Cardiac septum (tissue), 1 donor: ENCODE measurements at regions not wholly inside any gene's neighbourhood (a gene's known extent, or its start where the extent isn't known, plus 50 kb on each side); places are given as distances from the start of the nearest gene placed in this dataset.

Experiments
- DNase-seq: peaks from one replicate; pipeline ENCODE4 v3.0.0-alpha.2; 2020; ENCODE audit warnings: low spot score
- intact Hi-C: fragments of 100-400 bp; cut with DNase I; formaldehyde crosslinking; loops from one replicate; pipeline ENCODE4 v1.14.0; 2022
- donor health status: DM: no; HTN: no; CAD: no.

- no peak for DNase-seq
These were observed 323.3 kb upstream of the TLE3 start for GRCh38 chr15:70420948-70421482.

GRCh38 chr15:70420086-70420947, 322.6 kb upstream of the TLE3 start:
- intact Hi-C loops, result no loop called here

More at GRCh38 chr15:70420948-70421482, 323.3 kb upstream of the TLE3 start:
- intact Hi-C loops, result no loop called here

GRCh38 chr15:70418943-70419342, 321.2 kb upstream of the TLE3 start:
- DNase-seq, result no peak
- intact Hi-C loops, result no loop called here

More at GRCh38 chr15:70420086-70420947, 322.6 kb upstream of the TLE3 start:
- no peak for DNase-seq

GRCh38 chr15:70417535-70417934, 319.8 kb upstream of the TLE3 start:
- DNase-seq, result no peak
- intact Hi-C loops, result no loop called here

GRCh38 chr15:70416829-70417228, 319.1 kb upstream of the TLE3 start:
- no peak for DNase-seq
- intact Hi-C loops, result no loop called here

- intact Hi-C loops, result no loop called here
- no peak for DNase-seq
These were observed 317.7 kb upstream of the TLE3 start for GRCh38 chr15:70415398-70415797.

- intact Hi-C loops, result no loop called here
- DNase-seq, result no peak
These were observed 316.9 kb upstream of the TLE3 start for GRCh38 chr15:70414626-70415025.

- intact Hi-C loops, result no loop called here
- no peak for DNase-seq
These were observed 315.1 kb upstream of the TLE3 start for GRCh38 chr15:70412794-70413193.

- intact Hi-C loops, result no loop called here
These were observed 313.6 kb upstream of the TLE3 start for GRCh38 chr15:70411143-70411863.

GRCh38 chr15:70410371-70410985, 312.8 kb upstream of the TLE3 start:
- intact Hi-C loops, result no loop called here
- DNase-seq, result no peak

More at GRCh38 chr15:70411143-70411863, 313.6 kb upstream of the TLE3 start:
- DNase-seq, result no peak

- DNase-seq, result no peak
- intact Hi-C loops, result no loop called here
These were observed 311.7 kb upstream of the TLE3 start for GRCh38 chr15:70409388-70409787.

- DNase-seq, result no peak
- intact Hi-C loops, result no loop called here
These were observed 310.2 kb upstream of the TLE3 start for GRCh38 chr15:70407955-70408354.

- intact Hi-C loops, result no loop called here
- no peak for DNase-seq
These were observed 309.6 kb upstream of the TLE3 start for GRCh38 chr15:70407336-70407670.

GRCh38 chr15:70406617-70407335, 309.1 kb upstream of the TLE3 start:
- intact Hi-C loops, result no loop called here
- DNase-seq, result no peak

- intact Hi-C loops, result no loop called here
- DNase-seq, result no peak
These were observed 304.0 kb upstream of the TLE3 start for GRCh38 chr15:70401709-70402108.

GRCh38 chr15:70400766-70401541, 303.2 kb upstream of the TLE3 start:
- intact Hi-C loops, result no loop called here
- DNase-seq, result no peak

GRCh38 chr15:70399204-70399603, 301.5 kb upstream of the TLE3 start:
- DNase-seq, result no peak
- intact Hi-C loops, result no loop called here

GRCh38 chr15:70398694-70399093, 301.0 kb upstream of the TLE3 start:
- no peak for DNase-seq
- intact Hi-C loops, result no loop called here

GRCh38 chr15:70396807-70397206, 299.1 kb upstream of the TLE3 start:
- DNase-seq, result no peak
- intact Hi-C loops, result no loop called here
